GM12891 (cell line): ENCODE measurements at regions not wholly inside any gene's neighbourhood (a gene's known extent, or its start where the extent isn't known, plus 50 kb on each side); places are given as distances from the start of the nearest gene placed in this dataset.

Experiments used
- POLR2A ChIP-seq: IDR thresholded peaks from 2 replicates; pipeline ENCODE4 v1.6.1; 2011; ENCODE audit warnings: low read depth, low read length, control low read depth
- POLR2AphosphoS5 ChIP-seq: IDR thresholded peaks from 2 replicates; pipeline ENCODE4 v1.6.1; 2011; ENCODE audit warnings: low read depth, low read length, control low read depth
- SPI1 ChIP-seq: IDR thresholded peaks from 2 replicates; pipeline ENCODE4 v1.6.1; 2011; ENCODE audit warnings: low read depth, low read length, control low read depth
- TAF1 ChIP-seq: IDR thresholded peaks from 2 replicates; pipeline ENCODE4 v1.6.1; 2011; ENCODE audit warnings: low read depth, low read length, control low read depth

DNA sequence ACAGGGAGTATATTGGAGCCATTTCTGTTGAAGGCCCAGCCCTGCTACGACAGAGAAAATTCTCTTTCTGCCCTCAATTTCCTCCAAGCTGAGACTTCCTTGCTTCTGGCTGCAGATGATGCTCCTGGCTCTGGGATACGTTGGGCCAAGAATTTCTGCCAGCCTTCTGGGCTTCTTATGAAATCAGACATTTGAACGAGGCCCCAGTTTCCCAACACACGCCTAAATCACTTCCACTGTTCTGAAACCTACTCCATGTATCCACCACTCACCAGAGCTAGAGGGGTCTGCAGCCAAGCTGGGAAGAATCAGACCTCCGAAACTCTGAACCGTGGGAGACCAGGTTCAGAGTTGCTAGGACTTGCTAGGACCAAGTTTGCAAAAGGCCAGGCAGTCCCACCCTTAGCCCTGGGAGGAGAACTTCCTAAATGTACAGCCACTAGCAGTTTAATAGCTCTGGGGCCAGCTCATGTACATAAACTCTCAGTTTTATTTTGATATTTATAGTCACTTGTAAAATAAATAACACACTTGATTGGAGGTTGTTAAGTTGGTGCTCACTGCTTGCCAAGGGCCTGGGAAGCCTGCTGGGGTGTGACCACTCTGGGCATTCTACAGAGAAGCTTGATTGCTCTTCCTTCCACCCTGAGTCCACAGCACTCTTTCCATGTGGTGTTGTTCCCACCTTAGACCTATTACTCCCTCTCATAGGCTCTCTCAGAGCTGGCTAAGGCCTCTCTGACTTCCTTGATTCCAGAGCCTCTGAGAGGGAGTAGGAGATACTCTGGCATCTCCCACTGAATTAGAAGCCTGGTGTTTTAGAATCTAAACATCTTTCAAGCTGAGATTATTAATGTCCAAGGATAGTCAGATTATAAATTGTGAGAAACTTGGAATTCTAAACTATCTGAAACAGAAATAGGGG, 83.4 kb upstream of the TRABD2B start:
- TF ChIP-seq POLR2A (no peak), TAF1 (no peak), POLR2AphosphoS5 (no peak), SPI1 (no peak)
